Activated CD4-positive, alpha-beta T cell treated with anti-CD3 and anti-CD28 coated beads, Interleukin-2, Interleukin-6, amounts not matched to agents 100 ng/mL and 50 ng/mL, durations not matched to agents 16 hours and 8 hours (primary cell): ENCODE measurements at regions not wholly inside any gene's neighbourhood (a gene's known extent, or its start where the extent isn't known, plus 50 kb on each side); places are given as distances from the start of the nearest gene placed in this dataset.
A peak's percentile ranks its signal among the peaks of the same experiment; 100 is the strongest.
"Not testable (repeated sequence)": the region's sequence is repeated elsewhere in the genome, so short reads cannot be mapped to it uniquely, and the experiment has no call there.

ENCODE experiments used
- DNase-seq: peaks from one replicate; pipeline ENCODE4 v3.0.0-alpha.2; 2020

GRCh38 chr13:78133511-78133910 lies 214.9 kb upstream of the EDNRB start:
- DNase-seq, result no peak

GRCh38 chr13:78131811-78132210 lies 213.2 kb upstream of the EDNRB start:
- no peak for DNase-seq

GRCh38 chr13:78131346-78131745 lies 212.7 kb upstream of the EDNRB start:
- no peak for DNase-seq

- no peak for DNase-seq
These were observed 211.2 kb upstream of the EDNRB start for GRCh38 chr13:78129823-78130222.

GRCh38 chr13:78129359-78129758 lies 210.7 kb upstream of the EDNRB start:
- no peak for DNase-seq

- peak; percentile 57 for DNase-seq
These were observed 203.1 kb upstream of the EDNRB start for GRCh38 chr13:78121459-78122348.

- no peak for DNase-seq
These were observed 202.4 kb upstream of the EDNRB start for GRCh38 chr13:78121001-78121400.

GRCh38 chr13:78120144-78120543 lies 201.5 kb upstream of the EDNRB start:
- DNase-seq, result not testable (repeated sequence)

- DNase-seq, result not testable (repeated sequence)
These were observed 198.4 kb upstream of the EDNRB start for GRCh38 chr13:78117070-78117469.

GRCh38 chr13:78105656-78106055 lies 187.0 kb upstream of the EDNRB start:
- DNase-seq, result no peak

- DNase-seq, result no peak
These were observed 185.3 kb upstream of the EDNRB start for GRCh38 chr13:78103936-78104335.

GRCh38 chr13:78102741-78103140 lies 184.1 kb upstream of the EDNRB start:
- no peak for DNase-seq

- DNase-seq, result no peak
These were observed 183.6 kb upstream of the EDNRB start for GRCh38 chr13:78102121-78102677.

- DNase-seq, result no peak
These were observed 181.9 kb upstream of the EDNRB start for GRCh38 chr13:78100486-78100885.

GRCh38 chr13:78098249-78098648 lies 179.6 kb upstream of the EDNRB start:
- DNase-seq, result no peak

- no peak for DNase-seq
These were observed 177.6 kb upstream of the EDNRB start for GRCh38 chr13:78096221-78096620.

- no peak for DNase-seq
These were observed 169.5 kb upstream of the EDNRB start for GRCh38 chr13:78087966-78088678.

GRCh38 chr13:78085434-78086225 lies 167.0 kb upstream of the EDNRB start:
- no peak for DNase-seq

- no peak for DNase-seq
These were observed 165.8 kb upstream of the EDNRB start for GRCh38 chr13:78084401-78084800.

- DNase-seq, result no peak
These were observed 159.5 kb upstream of the EDNRB start for GRCh38 chr13:78078168-78078567.

GRCh38 chr13:78067290-78067689 lies 148.7 kb upstream of the EDNRB start:
- no peak for DNase-seq

- no peak for DNase-seq
These were observed 146.5 kb upstream of the EDNRB start for GRCh38 chr13:78065141-78065540.

GRCh38 chr13:78061806-78062205 lies 143.2 kb upstream of the EDNRB start:
- no peak for DNase-seq
